Calu3 (cell line): ENCODE measurements at regions not wholly inside any gene's neighbourhood (a gene's known extent, or its start where the extent isn't known, plus 50 kb on each side); places are given as distances from the start of the nearest gene placed in this dataset.

Experiments
- BruUV-seq: library from RNA; stranded (reverse); fragments of 400-500 nt; replicated peaks from 2 replicates; lab custom pipeline; 2021; lab: Mats Ljungman, UMichigan
- CTCF ChIA-PET: fragments of 300-600 bp; sonication (Branson Sonifier 250); formaldehyde crosslinking; loops from one replicate; lab custom pipeline; 2022; ENCODE audit warnings: antibody characterized with exemption; lab: Charles Lee
- DNase-seq: peaks from one replicate; pipeline ENCODE4 v3.0.0; 2022
- H3K27ac Mint-ChIP-seq: one replicate; pipeline ENCODE4 v1.8.0; 2022; ENCODE audit warnings: mixed read lengths; ENCODE audit not compliant: unreplicated experiment
- H3K27me3 Mint-ChIP-seq: one replicate; pipeline ENCODE4 v1.8.0; 2022; ENCODE audit warnings: mixed read lengths; ENCODE audit not compliant: unreplicated experiment
- H3K36me3 Mint-ChIP-seq: one replicate; pipeline ENCODE4 v1.8.0; 2022; ENCODE audit warnings: mild to moderate bottlenecking, moderate library complexity, mixed read lengths; ENCODE audit not compliant: insufficient read depth, unreplicated experiment
- H3K4me1 Mint-ChIP-seq: one replicate; pipeline ENCODE4 v1.8.0; 2022; ENCODE audit warnings: mild to moderate bottlenecking, low read depth, mixed read lengths; ENCODE audit not compliant: unreplicated experiment
- H3K4me3 Mint-ChIP-seq: one replicate; pipeline ENCODE4 v1.8.0; 2022; ENCODE audit warnings: mild to moderate bottlenecking, low read depth, moderate library complexity, mixed read lengths; ENCODE audit not compliant: unreplicated experiment
- H3K9me3 Mint-ChIP-seq: one replicate; pipeline ENCODE4 v1.8.0; 2022; ENCODE audit warnings: low read depth, mixed read lengths; ENCODE audit not compliant: unreplicated experiment
- intact Hi-C: fragments of 100-400 bp; cut with micrococcal nuclease; formaldehyde crosslinking; loops from one replicate; pipeline ENCODE4 v1.10.0; 2022; ENCODE audit not compliant: unreplicated experiment
- TF ChIP-seq, protein P1 (sequence below): fragments of 200-600 bp; IDR thresholded peaks from one replicate; pipeline ENCODE4 v1.8.0; 2022; ENCODE audit warnings: antibody characterized with exemption; ENCODE audit not compliant: unreplicated experiment

GRCh38 chr7:84337429-84337828 lies 142.8 kb upstream of the SEMA3A start:
- H3K4me3 Mint-ChIP-seq = no peak overlapping the region
- H3K9me3 Mint-ChIP-seq = no peaks in the 10 kb centered on the region
- H3K36me3 Mint-ChIP-seq = no peaks in the 10 kb centered on the region
- no TSS peak for BruUV-seq
- no peak overlapping the region for H3K27ac Mint-ChIP-seq
- intact Hi-C loops = no loop called here
- DNase-seq = no peak
- H3K4me1 Mint-ChIP-seq = no peaks in the 10 kb centered on the region
- no peaks in the 10 kb centered on the region for H3K27me3 Mint-ChIP-seq
- TF ChIP-seq, protein P1, sequence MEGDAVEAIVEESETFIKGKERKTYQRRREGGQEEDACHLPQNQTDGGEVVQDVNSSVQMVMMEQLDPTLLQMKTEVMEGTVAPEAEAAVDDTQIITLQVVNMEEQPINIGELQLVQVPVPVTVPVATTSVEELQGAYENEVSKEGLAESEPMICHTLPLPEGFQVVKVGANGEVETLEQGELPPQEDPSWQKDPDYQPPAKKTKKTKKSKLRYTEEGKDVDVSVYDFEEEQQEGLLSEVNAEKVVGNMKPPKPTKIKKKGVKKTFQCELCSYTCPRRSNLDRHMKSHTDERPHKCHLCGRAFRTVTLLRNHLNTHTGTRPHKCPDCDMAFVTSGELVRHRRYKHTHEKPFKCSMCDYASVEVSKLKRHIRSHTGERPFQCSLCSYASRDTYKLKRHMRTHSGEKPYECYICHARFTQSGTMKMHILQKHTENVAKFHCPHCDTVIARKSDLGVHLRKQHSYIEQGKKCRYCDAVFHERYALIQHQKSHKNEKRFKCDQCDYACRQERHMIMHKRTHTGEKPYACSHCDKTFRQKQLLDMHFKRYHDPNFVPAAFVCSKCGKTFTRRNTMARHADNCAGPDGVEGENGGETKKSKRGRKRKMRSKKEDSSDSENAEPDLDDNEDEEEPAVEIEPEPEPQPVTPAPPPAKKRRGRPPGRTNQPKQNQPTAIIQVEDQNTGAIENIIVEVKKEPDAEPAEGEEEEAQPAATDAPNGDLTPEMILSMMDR = no peak
- CTCF ChIA-PET = no interaction called here

GRCh38 chr7:84336766-84337165 lies 142.2 kb upstream of the SEMA3A start:
- Mint-ChIP-seq H3K4me3 (no peak overlapping the region), H3K27ac (no peak overlapping the region), H3K9me3 (no peaks in the 10 kb centered on the region), H3K36me3 (no peaks in the 10 kb centered on the region), H3K4me1 (no peaks in the 10 kb centered on the region), H3K27me3 (no peaks in the 10 kb centered on the region)
- TF ChIP-seq, protein P1 = no peak
- BruUV-seq = no TSS peak
- no peak for DNase-seq
- CTCF ChIA-PET = no interaction called here
- intact Hi-C loops = no loop called here

DNA sequence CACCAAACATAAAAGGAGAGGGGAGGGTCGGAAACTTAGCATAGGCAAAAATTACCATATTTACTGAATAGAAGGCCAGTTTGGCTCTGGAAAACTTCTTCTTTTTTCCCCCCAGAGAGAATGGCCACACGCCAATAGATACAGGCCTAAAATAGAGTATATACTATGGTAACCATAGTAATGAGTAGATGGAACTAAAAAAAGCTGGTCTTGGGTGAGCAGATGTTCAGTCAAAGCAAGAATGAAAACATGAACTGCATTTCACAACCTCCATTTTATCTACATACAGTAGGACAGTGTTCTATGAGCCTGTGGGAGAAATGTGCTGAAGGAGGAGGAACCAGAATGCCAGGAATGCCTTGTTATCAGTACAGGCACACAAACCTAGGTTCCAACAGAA lies 141.7 kb upstream of the SEMA3A start:
- no TSS peak for BruUV-seq
- Mint-ChIP-seq H3K4me3 (no peak overlapping the region), H3K9me3 (no peaks in the 10 kb centered on the region), H3K4me1 (no peaks in the 10 kb centered on the region), H3K27ac (no peak overlapping the region), H3K36me3 (no peaks in the 10 kb centered on the region), H3K27me3 (no peaks in the 10 kb centered on the region)
- CTCF ChIA-PET = no interaction called here
- intact Hi-C loops = no loop called here
- no peak for DNase-seq
- TF ChIP-seq, protein P1 = no peak

DNA sequence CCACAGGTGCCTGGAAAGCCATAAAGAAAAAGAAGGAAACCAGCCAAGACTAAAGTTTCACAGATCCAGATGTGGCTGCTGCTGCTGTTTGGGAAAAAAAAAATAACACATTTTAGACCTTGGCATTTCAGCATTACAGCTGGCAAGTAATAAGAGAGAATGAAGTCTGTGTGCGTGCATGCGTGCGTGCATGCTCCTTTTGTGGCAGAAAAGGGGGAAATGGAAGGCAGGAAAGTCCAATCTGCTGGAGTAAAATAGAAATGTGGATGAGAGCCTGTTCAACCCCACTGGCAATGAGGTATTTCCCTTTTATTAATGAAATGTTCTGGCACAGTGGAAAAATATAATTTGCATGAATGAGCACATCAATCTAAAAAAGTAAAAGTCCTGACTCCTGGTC lies 137.0 kb upstream of the SEMA3A start:
- H3K36me3 Mint-ChIP-seq = no peaks in the 10 kb centered on the region
- no TSS peak for BruUV-seq
- H3K4me3 Mint-ChIP-seq = no peak overlapping the region
- no peaks in the 10 kb centered on the region for H3K9me3 Mint-ChIP-seq
- no peak overlapping the region for H3K27ac Mint-ChIP-seq
- no peaks in the 10 kb centered on the region for H3K4me1 Mint-ChIP-seq
- CTCF ChIA-PET = no interaction called here
- H3K27me3 Mint-ChIP-seq = no peaks in the 10 kb centered on the region
- intact Hi-C loops = no loop called here
- TF ChIP-seq, protein P1 = no peak
- DNase-seq = no peak
